ENCODE measurements at regions not wholly inside any gene's neighbourhood (a gene's known extent, or its start where the extent isn't known, plus 50 kb on each side); places are given as distances from the start of the nearest gene placed in this dataset.

- Mint-ChIP-seq H3K36me3 (no peaks in the 10 kb centered on the region), H3K9me3 (peaks cover 0 to 3% (median 0%) of the 10 kb centered on the region in 3 donors), H3K4me3 (peak overlapping the region in 1 of 4 donors; percentile 58), H3K27me3 (peaks cover 7% of the 10 kb centered on the region), H3K4me1 (peaks cover 0 to 3% (median 0%) of the 10 kb centered on the region in 3 donors), H3K27ac (no peak overlapping the region)
These were observed 100.4 kb upstream of the ETV3 start for GRCh38 chr1:157238585-157238984.

GRCh38 chr1:157237981-157238380 lies 99.8 kb upstream of the ETV3 start:
- no peaks in the 10 kb centered on the region for H3K36me3 Mint-ChIP-seq
- H3K9me3 Mint-ChIP-seq: no peaks in the 10 kb centered on the region
- H3K4me3 Mint-ChIP-seq: no peak overlapping the region
- H3K27ac Mint-ChIP-seq: no peak overlapping the region
- peaks cover 0 to 3% (median 0%) of the 10 kb centered on the region in 3 donors for H3K4me1 Mint-ChIP-seq
- peaks cover 7% of the 10 kb centered on the region for H3K27me3 Mint-ChIP-seq

- peaks cover 7% of the 10 kb centered on the region for H3K27me3 Mint-ChIP-seq
- peaks cover 0 to 3% (median 0%) of the 10 kb centered on the region in 3 donors for H3K4me1 Mint-ChIP-seq
- H3K4me3 Mint-ChIP-seq: no peak overlapping the region
- no peaks in the 10 kb centered on the region for H3K9me3 Mint-ChIP-seq
- H3K36me3 Mint-ChIP-seq: no peaks in the 10 kb centered on the region
- no peak overlapping the region for H3K27ac Mint-ChIP-seq
These were observed 99.3 kb upstream of the ETV3 start for GRCh38 chr1:157237522-157237921.

GRCh38 chr1:157236072-157236471 lies 97.9 kb upstream of the ETV3 start:
- H3K27ac Mint-ChIP-seq: no peak overlapping the region
- H3K4me1 Mint-ChIP-seq: peaks cover 0 to 3% (median 0%) of the 10 kb centered on the region in 3 donors
- no peak overlapping the region for H3K4me3 Mint-ChIP-seq
- H3K27me3 Mint-ChIP-seq: peaks cover 7% of the 10 kb centered on the region
- no peaks in the 10 kb centered on the region for H3K36me3 Mint-ChIP-seq
- H3K9me3 Mint-ChIP-seq: no peaks in the 10 kb centered on the region

GRCh38 chr1:157235307-157235706 lies 97.1 kb upstream of the ETV3 start:
- Mint-ChIP-seq H3K4me3 (no peak overlapping the region), H3K4me1 (peaks cover 0 to 3% (median 0%) of the 10 kb centered on the region in 3 donors), H3K36me3 (no peaks in the 10 kb centered on the region), H3K9me3 (no peaks in the 10 kb centered on the region), H3K27me3 (peaks cover 5% of the 10 kb centered on the region), H3K27ac (no peak overlapping the region)

- Mint-ChIP-seq H3K27ac (no peak overlapping the region), H3K4me3 (no peak overlapping the region)
These were observed 96.6 kb upstream of the ETV3 start for GRCh38 chr1:157234705-157235273.

GRCh38 chr1:157233131-157233530 lies 94.9 kb upstream of the ETV3 start:
- Mint-ChIP-seq H3K27ac (no peak overlapping the region), H3K36me3 (no peaks in the 10 kb centered on the region), H3K27me3 (peaks cover 5% of the 10 kb centered on the region), H3K4me3 (no peak overlapping the region), H3K4me1 (no peaks in the 10 kb centered on the region), H3K9me3 (no peaks in the 10 kb centered on the region)

More at GRCh38 chr1:157234705-157235273, 96.6 kb upstream of the ETV3 start:
- H3K27me3 Mint-ChIP-seq: peaks cover 5% of the 10 kb centered on the region
- H3K36me3 Mint-ChIP-seq: no peaks in the 10 kb centered on the region
- no peaks in the 10 kb centered on the region for H3K4me1 Mint-ChIP-seq
- H3K9me3 Mint-ChIP-seq: no peaks in the 10 kb centered on the region

- Mint-ChIP-seq H3K4me3 (no peak overlapping the region), H3K36me3 (no peaks in the 10 kb centered on the region), H3K9me3 (no peaks in the 10 kb centered on the region), H3K4me1 (no peaks in the 10 kb centered on the region), H3K27ac (no peak overlapping the region), H3K27me3 (peaks cover 8% of the 10 kb centered on the region)
These were observed 93.8 kb upstream of the ETV3 start for GRCh38 chr1:157231846-157232525.

GRCh38 chr1:157230500-157230899 lies 92.3 kb upstream of the ETV3 start:
- Mint-ChIP-seq H3K36me3 (peaks cover 2% of the 10 kb centered on the region), H3K27me3 (peaks cover 3% of the 10 kb centered on the region), H3K4me1 (no peaks in the 10 kb centered on the region), H3K27ac (no peak overlapping the region), H3K4me3 (no peak overlapping the region), H3K9me3 (no peaks in the 10 kb centered on the region)

- Mint-ChIP-seq H3K27me3 (peaks cover 18% of the 10 kb centered on the region), H3K4me1 (no peaks in the 10 kb centered on the region), H3K27ac (no peak overlapping the region), H3K4me3 (no peak overlapping the region), H3K36me3 (peaks cover 2% of the 10 kb centered on the region), H3K9me3 (peaks cover 0 to 4% (median 2%) of the 10 kb centered on the region in 3 donors)
These were observed 89.5 kb upstream of the ETV3 start for GRCh38 chr1:157227700-157228099.

GRCh38 chr1:157226739-157227138 lies 88.5 kb upstream of the ETV3 start:
- H3K27me3 Mint-ChIP-seq: peaks cover 22% of the 10 kb centered on the region
- peaks cover 0 to 4% (median 2%) of the 10 kb centered on the region in 3 donors for H3K9me3 Mint-ChIP-seq
- no peak overlapping the region for H3K27ac Mint-ChIP-seq
- H3K4me1 Mint-ChIP-seq: no peaks in the 10 kb centered on the region
- peaks cover 2% of the 10 kb centered on the region for H3K36me3 Mint-ChIP-seq
- H3K4me3 Mint-ChIP-seq: no peak overlapping the region

GRCh38 chr1:157219600-157219999 lies 81.4 kb upstream of the ETV3 start:
- Mint-ChIP-seq H3K4me3 (no peak overlapping the region), H3K4me1 (no peaks in the 10 kb centered on the region), H3K27ac (no peak overlapping the region), H3K36me3 (no peaks in the 10 kb centered on the region), H3K9me3 (peaks cover 4 to 5% (median 4%) of the 10 kb centered on the region in 3 donors), H3K27me3 (peaks cover 30% of the 10 kb centered on the region)

GRCh38 chr1:157219182-157219581 lies 81.0 kb upstream of the ETV3 start:
- H3K27me3 Mint-ChIP-seq: peaks cover 30% of the 10 kb centered on the region
- no peak overlapping the region for H3K4me3 Mint-ChIP-seq
- peaks cover 4 to 8% (median 6%) of the 10 kb centered on the region in 3 donors for H3K9me3 Mint-ChIP-seq
- H3K36me3 Mint-ChIP-seq: no peaks in the 10 kb centered on the region
- no peaks in the 10 kb centered on the region for H3K4me1 Mint-ChIP-seq
- no peak overlapping the region for H3K27ac Mint-ChIP-seq

- H3K36me3 Mint-ChIP-seq: no peaks in the 10 kb centered on the region
- H3K4me3 Mint-ChIP-seq: no peak overlapping the region
- no peak overlapping the region for H3K27ac Mint-ChIP-seq
- peaks cover 6 to 13% (median 8%) of the 10 kb centered on the region in 3 donors for H3K9me3 Mint-ChIP-seq
- peaks cover 30% of the 10 kb centered on the region for H3K27me3 Mint-ChIP-seq
- H3K4me1 Mint-ChIP-seq: no peaks in the 10 kb centered on the region
These were observed 80.5 kb upstream of the ETV3 start for GRCh38 chr1:157218671-157219070.

- Mint-ChIP-seq H3K4me1 (no peaks in the 10 kb centered on the region), H3K36me3 (no peaks in the 10 kb centered on the region), H3K27me3 (peaks cover 31% of the 10 kb centered on the region), H3K4me3 (no peak overlapping the region), H3K27ac (no peak overlapping the region), H3K9me3 (peaks cover 11 to 21% (median 17%) of the 10 kb centered on the region in 3 donors)
These were observed 79.3 kb upstream of the ETV3 start for GRCh38 chr1:157217486-157217885.

GRCh38 chr1:157213836-157214235 lies 75.6 kb upstream of the ETV3 start:
- Mint-ChIP-seq H3K9me3 (peaks cover 14 to 26% (median 26%) of the 10 kb centered on the region in 3 donors), H3K4me3 (no peak overlapping the region), H3K27me3 (peaks cover 21% of the 10 kb centered on the region)

More at GRCh38 chr1:157213836-157214235, 75.6 kb upstream of the ETV3 start:
- Mint-ChIP-seq H3K36me3 (no peaks in the 10 kb centered on the region), H3K4me1 (no peaks in the 10 kb centered on the region), H3K27ac (no peak overlapping the region)
